GM23248 (cell line): ENCODE measurements at regions not wholly inside any gene's neighbourhood (a gene's known extent, or its start where the extent isn't known, plus 50 kb on each side); places are given as distances from the start of the nearest gene placed in this dataset.
A peak's percentile ranks its signal among the peaks of the same experiment; 100 is the strongest.
"Not testable (repeated sequence)": the region's sequence is repeated elsewhere in the genome, so short reads cannot be mapped to it uniquely, and the experiment has no call there.

Experiments
- DNase-seq: peaks from one replicate; pipeline ENCODE4 v3.0.0-alpha.2; 2015
- H2AFZ ChIP-seq: fragments of 200-600 bp; sonication (generic); 2 replicates; pipeline ENCODE4 v1.6.1; 2016; ENCODE audit warnings: antibody characterized with exemption
- H3F3A ChIP-seq: fragments of 200-600 bp; sonication (generic); 2 replicates; pipeline ENCODE4 v1.6.1; 2016; ENCODE audit warnings: mild to moderate bottlenecking, antibody characterized with exemption, mixed run types; ENCODE audit not compliant: insufficient read depth
- H3K27ac ChIP-seq: fragments of 200-600 bp; sonication (generic); 2 replicates; pipeline ENCODE4 v1.5.1; 2016; ENCODE audit warnings: mild to moderate bottlenecking
- H3K27me3 ChIP-seq: fragments of 200-600 bp; sonication (generic); replicated peaks from 2 replicates; pipeline ENCODE4 v1.6.1; 2016; ENCODE audit warnings: mild to moderate bottlenecking; ENCODE audit not compliant: insufficient read depth
- H3K36me3 ChIP-seq: fragments of 200-600 bp; sonication (generic); 2 replicates; pipeline ENCODE4 v1.6.1; 2016; ENCODE audit warnings: low read depth, mild to moderate bottlenecking
- H3K4me1 ChIP-seq: fragments of 200-600 bp; sonication (generic); 2 replicates; pipeline ENCODE4 v1.6.1; 2016; ENCODE audit warnings: mild to moderate bottlenecking; ENCODE audit not compliant: insufficient read depth
- H3K4me2 ChIP-seq: fragments of 200-600 bp; sonication (generic); one replicate; pipeline ENCODE4 v1.6.1; 2016; ENCODE audit warnings: mild to moderate bottlenecking; ENCODE audit not compliant: unreplicated experiment
- H3K4me3 ChIP-seq: fragments of 200-600 bp; sonication (generic); 2 replicates; pipeline ENCODE4 v1.5.1; 2016; ENCODE audit warnings: mild to moderate bottlenecking
- H3K79me2 ChIP-seq: fragments of 200-600 bp; sonication (generic); 2 replicates; pipeline ENCODE4 v1.6.1; 2016; ENCODE audit warnings: mild to moderate bottlenecking; ENCODE audit not compliant: insufficient read depth
- H3K9ac ChIP-seq: fragments of 200-600 bp; sonication (generic); 2 replicates; pipeline ENCODE4 v1.6.1; 2016; ENCODE audit warnings: mild to moderate bottlenecking
- H3K9me2 ChIP-seq: fragments of 200-600 bp; sonication (generic); 2 replicates; pipeline ENCODE4 v1.6.1; 2016; ENCODE audit warnings: mixed run types, mild to moderate bottlenecking, moderate library complexity; ENCODE audit not compliant: insufficient read depth
- H3K9me3 ChIP-seq: fragments of 200-600 bp; sonication (generic); one replicate; pipeline ENCODE4 v1.6.1; 2017; ENCODE audit warnings: low read depth
- H4K20me1 ChIP-seq: fragments of 200-600 bp; sonication (generic); 2 replicates; pipeline ENCODE4 v1.6.0; 2016; ENCODE audit not compliant: insufficient read depth
- WGBS, 2 experiments: methylation state at CpG; one replicate each; pipeline ENCODE4 v1.1.6; 2015 to 2017; ENCODE audit warnings: low lambda C conversion rate in 2 of 2, low coverage in 1 of 2; ENCODE audit errors: missing lambda C conversion rate in 2 of 2; 5-methylcytosine and 5-hydroxymethylcytosine counted together
- in situ Hi-C: fragments of 300-500 bp; cut with MboI; formaldehyde crosslinking; loops from 2 replicates; pipeline ENCODE4 v1.15.0; 2020

DNA sequence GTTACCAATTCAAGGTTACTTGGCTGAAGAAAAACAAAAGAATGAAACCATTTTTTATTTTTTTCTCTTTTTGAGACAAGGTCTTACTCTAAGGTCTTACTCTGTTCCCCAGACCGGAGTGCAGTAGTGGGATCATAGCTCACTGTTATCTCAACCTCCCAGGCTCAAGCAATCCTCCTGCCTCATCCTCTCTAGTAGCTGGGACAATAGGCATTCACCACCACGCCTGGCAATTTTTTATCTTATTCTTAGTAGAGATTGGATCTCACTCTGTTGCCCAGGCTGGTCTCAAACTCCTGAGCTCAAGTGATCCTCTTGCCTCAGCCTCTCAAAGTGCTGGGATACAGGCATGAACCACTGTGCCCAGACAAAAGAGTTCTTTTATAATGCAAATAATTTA lies 3732.0 kb upstream of the OR11H1 start:
- H3K79me2 ChIP-seq, H4K20me1 ChIP-seq, H3K27me3 ChIP-seq, DNase-seq, H3K27ac ChIP-seq, H3K4me1 ChIP-seq, H3K4me3 ChIP-seq, in situ Hi-C loops, H3F3A ChIP-seq, H3K4me2 ChIP-seq, H3K9ac ChIP-seq, H3K36me3 ChIP-seq, H3K9me3 ChIP-seq, H3K9me2 ChIP-seq, H2AFZ ChIP-seq: not testable (repeated sequence)
- 4 to 30% methylated on average over 2 of the region's 2 CpGs for WGBS, 2 experiments

DNA sequence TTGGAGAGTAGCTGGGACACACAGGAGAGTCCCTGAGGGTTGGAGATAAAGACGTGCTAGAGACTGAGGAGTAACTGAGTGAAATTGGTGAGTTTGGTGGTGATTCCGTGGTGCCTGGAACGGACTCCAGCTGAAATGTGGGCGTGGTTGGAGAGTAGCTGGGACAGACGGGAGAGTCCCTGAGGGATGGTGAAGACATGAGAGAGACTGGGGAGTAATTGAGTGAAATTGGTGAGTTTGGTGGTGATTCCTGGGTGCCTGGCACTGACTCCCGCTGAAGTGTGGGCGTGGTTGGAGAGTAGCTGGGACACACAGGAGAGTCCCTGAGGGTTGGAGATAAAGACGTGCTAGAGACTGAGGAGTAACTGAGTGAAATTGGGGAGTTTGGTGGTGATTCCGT lies 3712.5 kb upstream of the OR11H1 start:
- H2AFZ ChIP-seq, H3K27ac ChIP-seq, H3K9me2 ChIP-seq, H3K4me3 ChIP-seq, H3K36me3 ChIP-seq, H3K4me1 ChIP-seq, H3K9me3 ChIP-seq, H3K4me2 ChIP-seq, H3K27me3 ChIP-seq, in situ Hi-C loops, H3K9ac ChIP-seq, H4K20me1 ChIP-seq, H3F3A ChIP-seq, DNase-seq, H3K79me2 ChIP-seq: not testable (repeated sequence)
- 29 to 30% methylated on average over 9 of the region's 9 CpGs for WGBS, 2 experiments

DNA sequence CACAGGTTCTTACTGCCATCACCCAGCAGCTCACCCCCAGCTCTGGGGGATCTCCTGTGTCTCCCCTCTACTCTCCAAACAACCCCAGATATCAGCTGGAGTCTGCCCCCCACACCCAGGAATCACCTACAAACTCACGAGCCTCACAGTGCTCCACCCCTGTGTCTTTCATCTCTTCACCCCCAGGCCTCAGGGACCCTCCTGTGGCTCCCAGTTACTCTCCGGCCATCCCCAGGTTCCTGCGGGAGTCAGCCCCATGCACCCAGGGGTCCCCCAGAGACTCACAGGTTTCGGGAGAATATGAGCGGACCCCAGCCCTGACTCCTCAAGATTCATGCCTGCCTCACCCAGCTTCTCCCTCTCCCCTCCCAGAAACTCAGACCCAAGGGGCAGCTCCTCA lies 3709.1 kb upstream of the OR11H1 start:
- H3K9me2 ChIP-seq, H3K9me3 ChIP-seq, H3K4me3 ChIP-seq, H2AFZ ChIP-seq, H3K79me2 ChIP-seq, H4K20me1 ChIP-seq, in situ Hi-C loops, H3K9ac ChIP-seq, H3K36me3 ChIP-seq, H3F3A ChIP-seq, H3K4me1 ChIP-seq, H3K4me2 ChIP-seq, H3K27me3 ChIP-seq, DNase-seq, H3K27ac ChIP-seq: not testable (repeated sequence)
- WGBS, 2 experiments, result 19 to 26% methylated on average over 4 to 5 of the region's 5 CpGs

DNA sequence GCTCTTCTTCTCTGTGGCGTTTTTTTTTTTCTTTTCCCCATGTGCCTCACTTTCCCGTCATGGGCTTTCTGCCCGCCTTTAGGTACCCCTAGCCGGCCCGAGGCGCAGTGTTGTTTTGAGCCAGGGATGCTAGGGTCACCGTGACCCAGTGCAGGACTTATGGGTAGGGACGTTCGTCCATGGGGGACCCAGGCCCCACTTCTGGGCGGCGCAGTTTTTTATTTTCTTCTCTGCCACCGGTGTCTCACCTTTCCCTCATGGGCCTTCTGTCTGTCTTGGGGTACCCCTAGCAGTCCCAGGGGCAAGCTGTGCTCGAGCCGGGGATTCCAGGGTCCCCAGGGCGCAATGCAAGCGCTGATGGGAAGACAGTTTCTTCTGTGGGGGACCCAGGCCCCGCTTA lies 3705.7 kb upstream of the OR11H1 start:
- H3K4me1 ChIP-seq, H2AFZ ChIP-seq, H3K4me3 ChIP-seq, H3F3A ChIP-seq, H3K79me2 ChIP-seq, H3K9me2 ChIP-seq, H3K27ac ChIP-seq, H3K27me3 ChIP-seq, H4K20me1 ChIP-seq, H3K9me3 ChIP-seq, H3K36me3 ChIP-seq, DNase-seq, H3K4me2 ChIP-seq, H3K9ac ChIP-seq, in situ Hi-C loops: not testable (repeated sequence)
- WGBS, 2 experiments, result 73 to 93% methylated on average over 5 to 16 of the region's 17 CpGs

DNA sequence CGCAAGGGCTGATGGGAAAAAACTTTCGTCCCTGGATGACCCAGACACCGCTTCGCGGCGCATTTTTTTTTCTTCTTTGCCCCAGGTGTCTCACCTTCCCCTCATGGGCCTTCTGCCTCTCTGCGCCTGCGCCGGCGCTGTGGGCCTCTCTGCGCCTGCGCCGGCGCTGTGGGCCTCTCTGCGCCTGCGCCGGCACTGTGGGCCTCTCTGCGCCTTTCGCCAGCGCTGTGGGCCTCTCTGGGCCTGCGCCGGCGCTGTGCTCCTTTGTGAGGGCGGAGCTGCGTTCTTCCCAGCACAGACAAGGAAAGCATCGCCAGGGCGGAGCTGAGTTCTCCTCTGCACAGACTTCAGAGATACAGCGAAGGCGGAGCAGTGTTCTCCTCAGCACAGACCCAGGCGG lies 3703.0 kb upstream of the OR11H1 start:
- H2AFZ ChIP-seq, H3K4me1 ChIP-seq, H3K4me3 ChIP-seq, H3K36me3 ChIP-seq, DNase-seq, H3K9me2 ChIP-seq, H3K27ac ChIP-seq, H3K9me3 ChIP-seq, H3K9ac ChIP-seq, H3K79me2 ChIP-seq, H4K20me1 ChIP-seq, H3K4me2 ChIP-seq, H3F3A ChIP-seq, in situ Hi-C loops, H3K27me3 ChIP-seq: not testable (repeated sequence)
- 29 to 60% methylated on average over 1 to 25 of the region's 30 CpGs for WGBS, 2 experiments

DNA sequence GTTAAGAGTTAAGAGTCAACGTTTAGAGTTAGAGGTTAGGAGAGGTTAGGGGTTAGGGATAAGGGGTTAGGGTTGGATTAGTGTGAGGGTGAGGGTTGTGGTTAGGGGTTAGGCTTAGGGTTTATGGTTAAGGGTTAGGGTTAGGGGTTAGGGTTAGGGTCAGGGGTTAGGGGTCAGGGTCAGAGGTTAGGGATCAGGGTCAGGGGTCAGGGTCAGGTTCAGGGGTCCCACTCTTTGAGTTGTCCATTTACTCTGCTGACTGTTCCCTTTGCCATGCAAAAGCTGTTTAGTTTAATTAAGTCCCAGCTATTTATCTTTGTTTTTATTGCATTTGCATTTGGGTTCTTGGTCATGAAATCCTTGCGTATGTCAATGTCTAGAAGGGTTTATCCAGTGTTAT lies 3702.0 kb upstream of the OR11H1 start:
- H3K9me3 ChIP-seq, H3K27me3 ChIP-seq, H3K4me3 ChIP-seq, H3K9me2 ChIP-seq, in situ Hi-C loops, H3F3A ChIP-seq, H3K4me1 ChIP-seq, H3K79me2 ChIP-seq, H4K20me1 ChIP-seq, H3K4me2 ChIP-seq, H2AFZ ChIP-seq, H3K27ac ChIP-seq, DNase-seq, H3K36me3 ChIP-seq, H3K9ac ChIP-seq: not testable (repeated sequence)
- 27 to 29% methylated on average over 2 of the region's 2 CpGs for WGBS, 2 experiments

DNA sequence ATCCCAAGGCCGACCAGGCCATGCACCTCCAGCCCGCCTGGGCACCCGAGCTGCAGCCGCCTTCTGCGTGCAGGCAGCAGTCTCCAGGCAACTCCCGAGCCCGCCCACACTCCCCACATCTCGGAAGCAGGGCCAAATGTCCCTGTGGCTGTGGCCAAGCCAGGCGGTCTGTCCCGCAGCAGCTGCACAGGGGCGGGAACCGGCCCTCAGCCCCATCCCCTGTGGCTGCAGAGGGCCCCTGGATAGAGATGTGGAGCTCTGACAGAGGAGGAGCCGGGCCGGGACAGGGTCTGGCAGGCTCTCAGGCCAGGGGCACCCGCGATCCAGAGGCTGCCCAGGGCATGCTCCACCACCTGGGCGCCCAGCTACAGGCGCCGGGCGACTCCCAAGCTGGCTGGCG lies 3698.6 kb upstream of the OR11H1 start:
- H2AFZ ChIP-seq, H3K9ac ChIP-seq, H3K27me3 ChIP-seq, H3K4me2 ChIP-seq, in situ Hi-C loops, H4K20me1 ChIP-seq, H3K4me1 ChIP-seq, H3K9me3 ChIP-seq, H3K79me2 ChIP-seq, H3F3A ChIP-seq, H3K9me2 ChIP-seq, H3K27ac ChIP-seq, H3K36me3 ChIP-seq: not testable (repeated sequence)
- DNase-seq, result peak; percentile 9
- 22 to 23% methylated on average over 12 to 13 of the region's 21 CpGs for WGBS, 2 experiments
- H3K4me3 ChIP-seq, result 0 out of 2 replicates have a peak overlapping the region, but pooled peaks have one; percentile 43
